ENCODE measurements at regions not wholly inside any gene's neighbourhood (a gene's known extent, or its start where the extent isn't known, plus 50 kb on each side); places are given as distances from the start of the nearest gene placed in this dataset.

DNA sequence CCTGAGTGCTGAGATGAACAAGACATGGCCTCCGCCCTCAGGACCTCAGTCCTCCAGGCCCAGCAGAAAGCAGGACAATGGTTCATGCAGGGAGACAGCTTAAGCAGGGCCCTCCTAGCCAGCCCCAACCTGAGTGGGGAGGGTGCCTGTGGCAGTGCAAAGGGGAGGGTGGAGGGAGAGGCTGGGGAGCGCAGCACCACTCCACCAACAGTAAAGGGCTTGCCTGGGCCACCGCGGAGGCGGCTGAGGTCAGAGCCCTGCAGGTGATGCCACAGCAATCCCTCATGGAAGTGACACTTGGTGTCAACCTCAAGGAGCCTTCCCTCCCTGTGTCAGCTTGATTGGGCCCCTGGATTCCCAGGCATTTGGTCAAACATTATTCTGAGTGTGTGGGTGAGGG, 89.0 kb upstream of the TCERG1L start:
- ChIA-PET SMC1A (ENCODE audit: uncharacterized antibody, unreplicated experiment) (no interaction called here), CTCF (no interaction called here), RAD21 (ENCODE audit: unreplicated experiment) (no interaction called here), POLR2A (no interaction called here)
- H3K27me3 ChIP-seq (replicated peaks in 1 of 2; ENCODE audit: control insufficient read depth in 2 of 2, insufficient read depth in 2 of 2, low read length in 1 of 2): no peaks in the 10 kb centered on the region
- H3K4me3 ChIP-seq: no peak overlapping the region
- DNase-seq (ENCODE audit: low read depth, low spot score): no peak
- no TSS peak for BruUV-seq (replicated peaks)
- no peak for TF ChIP-seq NBN (IDR thresholded peaks at IDR 0.05)
- TF ChIP-seq JUNB (IDR thresholded peaks at IDR 0.05): no peak
- TF ChIP-seq NFYB (IDR thresholded peaks at IDR 0.05; ENCODE audit: insufficient read depth, low read depth, low read length): no peak
- TF ChIP-seq HCFC1 (IDR thresholded peaks at IDR 0.05; ENCODE audit: low read length): no peak
- no peak for TF ChIP-seq YY1 (IDR thresholded peaks at IDR 0.05; ENCODE audit: low read depth, low read length)
- no peak for TF ChIP-seq NRF1 (conservative IDR thresholded peaks at IDR 0.05; ENCODE audit: low read depth, low read length)
- no peak for TF ChIP-seq PML (IDR thresholded peaks at IDR 0.05; ENCODE audit: low read length)
- no peak for TF ChIP-seq YBX1 (IDR thresholded peaks at IDR 0.05)
- no peak for TF ChIP-seq EP300 (IDR thresholded peaks at IDR 0.05; ENCODE audit: borderline replicate concordance in 1 of 2, control insufficient read depth in 1 of 2, low read depth in 2 of 2, low read length in 2 of 2)
- no peak for TF ChIP-seq RAD21 (IDR thresholded peaks at IDR 0.05; ENCODE audit: insufficient read depth, low read depth, low read length)
- no peak for TF ChIP-seq SIN3A (IDR thresholded peaks at IDR 0.05; ENCODE audit: low read depth, low read length)
- TF ChIP-seq LARP7 (IDR thresholded peaks at IDR 0.05): no peak
- no peak for TF ChIP-seq ZNF622 (IDR thresholded peaks at IDR 0.05)
- FAIRE-seq: no peak
- no peaks in the 10 kb centered on the region for H3K79me2 ChIP-seq (ENCODE audit: control insufficient read depth, insufficient read depth, low read length)
- no peak overlapping the region for H3K4me2 ChIP-seq (ENCODE audit: control insufficient read depth, insufficient read depth)
- H2AFZ ChIP-seq (ENCODE audit: control insufficient read depth, low read depth, low read length): no peak overlapping the region
- no peak overlapping the region for H3K9ac ChIP-seq (ENCODE audit: control insufficient read depth, insufficient read depth, low read length)
- no peaks in the 10 kb centered on the region for H4K20me1 ChIP-seq (ENCODE audit: control insufficient read depth, insufficient read depth)
- 31% methylated on average over 5 of the region's 5 CpGs for WGBS (ENCODE audit: insufficient coverage, insufficient replicate concordance, low lambda C conversion rate, missing lambda C conversion rate)
- no peaks in the 10 kb centered on the region for H3K4me1 ChIP-seq (ENCODE audit: control insufficient read depth, insufficient read depth, low read length)
- H3K27ac ChIP-seq (ENCODE audit: control insufficient read depth, insufficient read depth): no peak overlapping the region
- no peak for ATAC-seq
- H3K9me3 ChIP-seq (replicated peaks; ENCODE audit: control insufficient read depth, insufficient read depth, low read length): no peaks in the 10 kb centered on the region
- no peaks in the 10 kb centered on the region for H3K36me3 ChIP-seq (ENCODE audit: control insufficient read depth in 2 of 2, insufficient read depth in 2 of 2, low read length in 1 of 2)
- in situ Hi-C loops (cut with MboI): no loop called here
- intact Hi-C loops (cut with micrococcal nuclease; ENCODE audit: unreplicated experiment): no loop called here
